OCI-LY3 (cell line): ENCODE measurements at regions not wholly inside any gene's neighbourhood (a gene's known extent, or its start where the extent isn't known, plus 50 kb on each side); places are given as distances from the start of the nearest gene placed in this dataset.

Experiments
- H2AFZ ChIP-seq: fragments of 200-600, 300-600 bp; shearing (Covaris generic); 2 replicates; pipeline ENCODE4 v1.6.0; 2014; ENCODE audit warnings: antibody characterized with exemption, low read depth, low read length
- H3K27ac ChIP-seq: fragments of 200-600, 300-600 bp; sonication (generic); 2 replicates; pipeline ENCODE4 v1.5.1; 2014; ENCODE audit warnings: mild to moderate bottlenecking, low read length, moderate library complexity, mixed read lengths
- H3K27me3 ChIP-seq: fragments of 200-600, 300-600 bp; sonication (generic); 2 replicates; pipeline ENCODE4 v1.6.1; 2014; ENCODE audit warnings: low read depth, low read length, mixed read lengths
- H3K36me3 ChIP-seq: fragments of 200-600, 300-600 bp; sonication (generic); replicated peaks from 2 replicates; pipeline ENCODE3; 2014; ENCODE audit warnings: low read depth, low read length, mixed read lengths
- H3K4me1 ChIP-seq: fragments of 300-600, 200-600 bp; sonication (generic); 2 replicates; pipeline ENCODE4 v1.6.1; 2014; ENCODE audit warnings: low read length, mixed read lengths
- H3K4me2 ChIP-seq: fragments of 200-600, 300-600 bp; sonication (generic); 2 replicates; pipeline ENCODE4 v1.6.1; 2014; ENCODE audit warnings: low read length, mixed read lengths
- H3K4me3 ChIP-seq: fragments of 300-600, 200-600 bp; sonication (generic); 2 replicates; pipeline ENCODE4 v1.5.1; 2014; ENCODE audit warnings: antibody characterized with exemption, mild to moderate bottlenecking, low read length, moderate library complexity
- H3K79me2 ChIP-seq: fragments of 300-600, 200-600 bp; shearing (Covaris generic); 2 replicates; pipeline ENCODE4 v1.6.1; 2014; ENCODE audit warnings: mild to moderate bottlenecking, low read length, mixed read lengths
- H3K9ac ChIP-seq: fragments of 300-600, 200-600 bp; shearing (Covaris generic); 2 replicates; pipeline ENCODE4 v1.6.0; 2014; ENCODE audit warnings: mild to moderate bottlenecking, low read length, moderate library complexity
- H3K9me3 ChIP-seq: fragments of 200-600, 300-600 bp; shearing (Covaris generic); 2 replicates; pipeline ENCODE4 v1.6.1; 2014; ENCODE audit warnings: low read length, mixed read lengths; ENCODE audit not compliant: insufficient read depth
- H4K20me1 ChIP-seq: fragments of 200-600, 300-600 bp; sonication (generic); 2 replicates; pipeline ENCODE4 v1.6.1; 2016; ENCODE audit warnings: low read length, mixed read lengths; ENCODE audit not compliant: insufficient read depth
- EZH2phosphoT487 ChIP-seq: fragments of 200-600 bp; shearing (Covaris generic); IDR thresholded peaks from 2 replicates; pipeline ENCODE4 v1.6.1; 2018; ENCODE audit warnings: antibody characterized with exemption, mixed run types, low read depth
- TF ChIP-seq, protein P1 (sequence below): fragments of 200-600, 300-600 bp; sonication (generic); IDR thresholded peaks from 2 replicates; pipeline ENCODE4 v1.5.1; 2014; ENCODE audit warnings: antibody characterized with exemption, low read length, low read depth

DNA sequence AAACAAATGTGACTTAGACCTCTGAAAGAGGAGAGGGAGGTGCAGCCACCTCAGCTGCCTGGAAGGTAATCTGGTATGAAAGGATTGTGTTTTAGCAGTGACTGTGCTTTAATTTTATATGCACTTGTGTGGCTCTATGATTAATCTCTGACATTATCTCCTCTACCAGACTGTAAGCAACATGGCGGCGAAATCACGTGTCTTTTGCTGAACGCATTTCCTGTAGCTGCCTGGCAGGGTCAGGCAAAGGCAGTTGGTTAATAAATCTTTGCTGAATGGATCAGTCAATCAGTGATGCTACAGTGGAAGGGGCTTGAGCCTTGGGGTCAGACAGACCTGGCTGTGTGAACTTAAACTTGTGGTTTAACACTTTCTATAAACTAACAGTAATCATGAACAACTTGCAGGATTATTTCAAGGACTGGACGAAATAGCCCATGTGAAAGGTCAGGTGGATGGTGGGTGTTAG lies 96.9 kb downstream of the ADSS2 start:
- H3K9ac ChIP-seq = no peak overlapping the region
- no peaks in the 10 kb centered on the region for H3K36me3 ChIP-seq
- no peaks in the 10 kb centered on the region for H3K79me2 ChIP-seq
- no peaks in the 10 kb centered on the region for H3K27me3 ChIP-seq
- peaks cover 42% of the 10 kb centered on the region for H3K4me1 ChIP-seq
- H2AFZ ChIP-seq = no peak overlapping the region
- no peaks in the 10 kb centered on the region for H3K9me3 ChIP-seq
- H3K4me3 ChIP-seq = no peak overlapping the region
- TF ChIP-seq, protein P1, sequence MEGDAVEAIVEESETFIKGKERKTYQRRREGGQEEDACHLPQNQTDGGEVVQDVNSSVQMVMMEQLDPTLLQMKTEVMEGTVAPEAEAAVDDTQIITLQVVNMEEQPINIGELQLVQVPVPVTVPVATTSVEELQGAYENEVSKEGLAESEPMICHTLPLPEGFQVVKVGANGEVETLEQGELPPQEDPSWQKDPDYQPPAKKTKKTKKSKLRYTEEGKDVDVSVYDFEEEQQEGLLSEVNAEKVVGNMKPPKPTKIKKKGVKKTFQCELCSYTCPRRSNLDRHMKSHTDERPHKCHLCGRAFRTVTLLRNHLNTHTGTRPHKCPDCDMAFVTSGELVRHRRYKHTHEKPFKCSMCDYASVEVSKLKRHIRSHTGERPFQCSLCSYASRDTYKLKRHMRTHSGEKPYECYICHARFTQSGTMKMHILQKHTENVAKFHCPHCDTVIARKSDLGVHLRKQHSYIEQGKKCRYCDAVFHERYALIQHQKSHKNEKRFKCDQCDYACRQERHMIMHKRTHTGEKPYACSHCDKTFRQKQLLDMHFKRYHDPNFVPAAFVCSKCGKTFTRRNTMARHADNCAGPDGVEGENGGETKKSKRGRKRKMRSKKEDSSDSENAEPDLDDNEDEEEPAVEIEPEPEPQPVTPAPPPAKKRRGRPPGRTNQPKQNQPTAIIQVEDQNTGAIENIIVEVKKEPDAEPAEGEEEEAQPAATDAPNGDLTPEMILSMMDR = no peak
- TF ChIP-seq EZH2phosphoT487 = no peak
- no peak overlapping the region for H3K4me2 ChIP-seq
- no peaks in the 10 kb centered on the region for H4K20me1 ChIP-seq
- no peak overlapping the region for H3K27ac ChIP-seq

DNA sequence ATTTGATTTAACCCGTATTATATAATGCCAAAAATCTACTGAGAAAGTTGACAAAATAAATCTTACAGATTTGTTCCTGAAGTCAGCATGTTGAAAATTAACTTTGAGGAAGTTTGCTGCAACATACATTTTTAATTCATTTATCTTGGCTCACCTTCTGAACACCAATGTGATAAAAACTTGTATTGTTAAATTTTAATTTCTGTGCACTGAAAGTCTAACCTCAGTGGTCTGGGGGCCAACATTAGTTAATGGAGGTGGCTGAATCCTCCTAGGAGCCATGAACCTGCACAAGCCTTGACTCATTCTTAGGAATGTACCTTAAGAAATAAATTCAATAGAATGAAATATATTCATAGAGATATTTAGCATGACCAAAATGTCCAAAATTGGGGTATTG lies 95.3 kb downstream of the ADSS2 start:
- Histone ChIP-seq H3K4me2 (no peak overlapping the region), H3K36me3 (no peaks in the 10 kb centered on the region), H2AFZ (no peak overlapping the region), H3K9ac (no peak overlapping the region), H3K4me3 (no peak overlapping the region), H3K4me1 (peaks cover 31% of the 10 kb centered on the region), H3K27ac (no peak overlapping the region), H3K27me3 (no peaks in the 10 kb centered on the region), H3K9me3 (no peaks in the 10 kb centered on the region), H4K20me1 (no peaks in the 10 kb centered on the region), H3K79me2 (no peaks in the 10 kb centered on the region)
- TF ChIP-seq, protein P1 = no peak
- no peak for TF ChIP-seq EZH2phosphoT487
